Occipital lobe (tissue), 1 donor: ENCODE measurements at regions not wholly inside any gene's neighbourhood (a gene's known extent, or its start where the extent isn't known, plus 50 kb on each side); places are given as distances from the start of the nearest gene placed in this dataset.

ENCODE experiments used
- DNase-seq: peaks from one replicate; lab custom pipeline; 2025; lab: John Stamatoyannopoulos, UW

DNA sequence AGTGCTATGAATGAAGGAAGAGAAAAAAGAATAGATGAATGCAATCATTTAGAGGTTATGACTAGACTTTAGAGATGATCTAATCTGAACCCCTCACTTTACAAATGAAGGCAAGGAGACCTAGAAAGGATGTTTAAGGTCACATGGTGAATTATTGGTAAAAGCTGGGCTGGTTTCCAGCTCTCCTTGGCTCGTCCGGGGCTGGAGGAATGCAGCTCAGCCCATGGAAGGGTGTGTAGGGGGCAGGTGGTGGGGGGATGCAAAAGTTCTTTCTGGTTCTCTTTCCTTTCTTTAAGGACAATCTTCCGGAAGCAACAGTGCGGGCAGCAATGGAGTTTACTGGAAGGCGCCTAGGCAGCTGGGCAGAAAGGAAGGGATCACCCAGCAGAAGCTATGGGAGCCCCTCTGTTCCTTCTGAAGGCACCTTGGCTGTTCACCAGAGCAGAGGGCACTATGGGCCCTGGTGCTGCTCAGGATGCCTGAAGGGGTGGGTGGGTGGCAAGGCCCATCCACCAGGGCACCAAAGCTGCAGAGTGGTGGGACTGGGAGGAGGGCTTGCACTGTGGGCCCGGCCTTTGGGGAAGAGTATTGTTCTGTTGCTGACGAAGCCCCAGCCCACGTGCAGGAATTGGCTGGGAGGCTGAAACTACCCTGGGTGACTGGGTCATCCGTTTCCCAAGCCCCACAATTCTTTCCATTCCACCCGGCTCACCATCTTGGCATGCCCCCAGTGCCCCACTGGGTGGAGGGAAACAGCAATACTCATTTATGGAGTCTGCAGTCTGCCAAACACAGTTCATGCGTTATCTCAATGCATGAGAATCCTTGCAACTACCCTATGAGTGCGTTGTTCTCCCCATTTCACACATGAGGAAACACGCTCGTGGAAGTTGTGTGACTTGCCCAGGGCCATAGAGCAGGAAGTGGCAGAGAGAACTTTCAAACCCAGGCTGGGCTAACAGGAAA, 78.2 kb downstream of the IRF2BPL start:
- no peak for DNase-seq

DNA sequence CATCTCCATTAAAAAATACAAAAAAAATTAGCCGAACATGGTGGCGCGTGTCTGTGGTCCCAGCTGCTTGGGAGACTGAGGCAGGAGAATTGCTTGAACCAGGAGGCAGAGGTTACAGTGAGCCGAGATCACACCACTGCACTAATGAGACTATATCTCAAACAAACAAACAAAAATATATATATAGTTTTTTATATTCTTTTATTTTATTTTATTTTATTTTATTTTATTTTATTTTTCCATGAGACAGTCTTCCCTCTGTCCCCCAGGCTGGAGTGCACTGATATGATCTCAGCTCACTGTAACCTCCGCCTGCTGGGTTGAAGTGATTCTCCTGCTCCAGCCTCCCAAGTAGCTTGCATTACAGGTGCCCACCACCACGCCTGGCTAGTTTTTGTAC, 79.5 kb downstream of the IRF2BPL start:
- no peak for DNase-seq

DNA sequence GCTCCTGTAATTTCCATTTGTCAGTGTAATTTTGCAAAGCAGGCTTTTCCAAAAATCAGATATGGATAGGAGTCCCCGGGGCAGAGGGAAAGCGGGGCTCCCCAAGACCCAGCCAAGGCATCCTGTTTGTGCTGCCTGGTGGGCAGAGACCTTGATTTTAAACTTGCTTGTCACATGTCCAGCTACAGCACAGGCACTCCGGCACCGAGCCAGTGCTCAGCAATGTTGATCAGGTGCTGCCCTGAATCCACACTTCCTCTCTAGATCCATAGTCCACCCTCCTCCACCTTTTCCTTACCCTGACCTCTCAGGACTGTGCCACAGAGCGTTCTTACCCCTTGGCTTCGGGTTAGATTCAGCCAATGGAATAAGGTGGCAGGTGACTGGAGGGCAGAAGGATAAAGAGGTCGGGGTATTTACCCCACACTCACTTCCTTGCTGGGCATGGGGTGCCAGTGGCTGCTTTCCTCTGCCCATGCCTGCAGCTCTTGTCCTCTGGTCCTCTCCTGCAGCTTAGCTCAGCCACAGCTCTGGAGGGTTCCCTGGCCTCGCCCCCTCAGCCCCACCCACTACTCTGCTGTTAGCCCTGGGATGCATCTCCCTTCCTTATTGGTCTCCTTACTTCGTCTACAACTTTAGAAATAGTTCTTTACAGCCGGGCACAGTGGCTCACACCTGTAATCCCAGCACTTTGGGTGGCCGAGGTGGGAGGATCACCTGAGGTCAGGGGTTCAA, 80.1 kb downstream of the IRF2BPL start:
- no peak for DNase-seq

DNA sequence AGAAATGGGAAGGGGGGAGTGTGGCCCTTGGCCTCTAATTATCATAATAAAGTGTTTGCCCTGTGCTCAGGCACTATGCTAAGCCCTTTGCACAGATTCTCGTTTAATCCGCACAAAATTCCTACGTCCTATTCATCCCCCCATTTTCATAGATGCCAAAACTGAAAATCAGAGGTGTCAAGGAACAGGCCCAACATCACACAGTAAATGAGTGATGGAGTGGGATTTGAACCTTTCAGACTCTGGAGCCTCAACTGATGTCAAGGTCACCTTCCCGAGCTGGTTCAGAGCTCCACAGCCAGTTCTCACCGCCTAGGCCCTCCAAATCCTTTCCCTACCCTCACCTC, 80.7 kb downstream of the IRF2BPL start:
- no peak for DNase-seq

DNA sequence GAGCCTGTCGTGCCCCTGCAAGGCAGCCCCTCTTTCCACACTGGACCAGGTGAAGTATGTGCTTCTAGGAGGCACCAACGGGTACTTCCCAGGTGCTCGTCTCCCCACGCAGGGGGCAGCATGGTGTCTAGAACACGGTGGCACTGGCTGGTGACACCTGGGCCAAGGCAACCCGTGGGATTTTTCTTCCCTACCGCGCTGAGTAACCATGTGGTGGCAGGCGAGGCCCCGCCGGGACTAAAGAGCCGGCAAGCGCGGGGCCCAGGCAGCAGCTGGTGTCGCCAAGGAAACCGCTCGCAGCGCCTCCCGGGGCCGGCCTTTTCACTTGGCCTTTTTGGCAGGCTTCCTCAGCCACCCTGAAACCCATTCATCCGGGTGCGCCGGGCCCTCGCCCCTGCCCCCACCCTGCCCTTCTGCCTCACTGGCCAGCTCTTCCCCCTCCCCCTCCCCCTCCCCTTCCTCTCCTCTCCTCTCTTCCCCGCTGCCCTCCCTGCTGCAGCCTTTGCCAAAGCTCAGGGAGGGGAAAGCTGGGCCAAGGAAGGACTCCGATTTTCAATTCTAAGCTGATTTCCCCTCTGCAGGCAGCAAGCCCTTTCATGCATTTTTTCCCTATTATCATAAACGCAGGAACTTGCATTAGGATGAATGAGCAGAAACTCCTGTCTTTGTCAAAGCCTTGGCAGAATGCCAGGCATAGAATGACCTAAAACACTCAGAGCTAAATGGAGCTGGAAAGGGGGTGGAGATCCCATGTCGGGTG, 81.2 kb downstream of the IRF2BPL start:
- peak; percentile 88 for DNase-seq

DNA sequence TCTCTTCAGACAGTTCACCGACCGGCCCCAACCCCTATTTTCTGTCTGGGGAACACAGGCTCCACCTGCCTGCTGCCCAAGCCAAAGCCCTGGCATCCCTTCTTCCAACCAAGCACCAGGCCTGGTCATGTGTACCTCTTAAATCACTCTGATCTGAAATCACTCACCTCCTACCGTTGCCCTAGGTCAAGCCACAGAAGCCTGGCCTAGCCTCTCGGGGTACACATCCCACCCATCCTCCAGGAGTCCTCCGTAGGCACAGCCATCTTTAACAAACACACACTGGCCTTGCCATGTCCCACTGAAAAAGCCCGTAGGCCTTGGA, 81.8 kb downstream of the IRF2BPL start:
- DNase-seq, result no peak

DNA sequence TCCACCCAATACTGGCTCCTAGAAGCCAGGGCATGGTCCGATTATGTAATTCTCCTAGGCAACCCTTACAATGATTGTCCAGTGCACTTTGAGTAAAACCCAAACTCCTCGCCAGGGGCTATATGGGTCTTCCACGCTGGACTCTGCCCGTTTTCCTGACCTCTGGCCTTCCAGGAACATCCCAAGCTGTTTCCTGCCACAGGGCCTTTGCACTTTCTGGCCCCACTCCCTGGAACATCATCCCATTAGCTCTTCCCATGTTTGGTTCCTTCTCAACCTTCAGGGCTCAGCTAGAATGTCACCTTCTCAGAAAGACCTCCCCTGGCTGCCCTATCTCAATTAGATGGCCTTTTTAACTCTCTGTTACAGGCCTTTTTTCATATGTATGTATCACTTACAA, 85.4 kb downstream of the IRF2BPL start:
- DNase-seq, result no peak

DNA sequence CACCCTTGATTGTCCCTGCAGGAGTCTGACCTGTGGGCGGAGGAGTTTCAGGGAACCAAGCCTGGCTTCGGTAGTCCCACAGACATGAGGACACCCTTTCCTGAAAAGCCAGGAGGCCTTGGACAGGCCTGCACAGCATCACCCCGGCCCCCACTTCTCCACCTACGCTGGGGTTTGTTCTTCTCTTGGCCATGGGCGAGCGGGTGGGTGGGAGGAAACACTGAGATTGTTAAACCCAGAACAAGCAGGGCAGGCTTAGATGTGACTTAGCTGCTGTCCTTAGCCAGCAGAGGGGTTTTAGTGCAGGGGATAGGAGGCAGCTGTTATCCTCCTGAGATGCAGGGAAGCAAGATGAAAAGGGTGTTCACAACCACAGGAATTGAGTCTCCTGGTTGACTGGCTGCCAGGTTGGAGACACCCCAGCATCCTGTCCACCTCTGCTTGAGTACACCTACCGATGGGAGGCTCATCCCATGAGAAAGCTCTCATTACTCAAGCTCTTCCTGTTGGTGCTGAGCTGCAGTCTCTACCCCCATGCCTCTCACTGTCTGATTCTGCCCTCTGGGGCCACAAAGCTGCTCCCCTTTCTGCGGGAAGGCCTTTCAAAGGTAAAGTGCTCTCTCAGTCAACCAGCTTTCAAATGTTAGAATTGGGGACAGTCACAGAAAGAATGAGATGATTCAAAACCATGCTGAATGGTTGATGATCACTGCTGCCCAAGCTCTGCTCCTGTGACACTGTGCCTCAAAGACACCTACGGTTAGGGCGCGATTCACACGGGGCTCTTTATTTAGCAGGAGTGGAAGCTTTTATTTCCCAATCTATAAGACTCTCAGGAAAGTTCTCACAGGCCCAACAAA, 86.3 kb downstream of the IRF2BPL start:
- DNase-seq, result no peak

DNA sequence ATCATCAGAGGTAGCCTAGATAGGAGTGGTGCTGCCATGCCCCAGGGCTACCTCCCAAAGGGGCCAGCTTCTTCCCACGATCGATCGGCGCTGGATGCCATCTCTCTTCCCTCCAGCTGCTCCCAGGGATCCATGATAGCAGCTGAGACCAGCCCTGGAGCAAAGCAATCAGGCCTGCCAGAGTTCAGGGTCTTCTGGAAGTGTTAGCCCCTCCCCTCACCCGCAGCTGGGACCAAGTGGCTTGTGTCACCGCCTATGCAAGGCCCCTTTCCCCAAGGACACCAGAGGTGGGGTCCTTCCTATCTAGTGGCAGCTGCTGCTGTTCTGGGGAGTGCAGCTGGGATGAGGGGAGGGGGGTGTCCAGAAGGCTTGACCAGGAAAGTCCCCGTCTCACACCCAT, 87.0 kb downstream of the IRF2BPL start:
- no peak for DNase-seq

DNA sequence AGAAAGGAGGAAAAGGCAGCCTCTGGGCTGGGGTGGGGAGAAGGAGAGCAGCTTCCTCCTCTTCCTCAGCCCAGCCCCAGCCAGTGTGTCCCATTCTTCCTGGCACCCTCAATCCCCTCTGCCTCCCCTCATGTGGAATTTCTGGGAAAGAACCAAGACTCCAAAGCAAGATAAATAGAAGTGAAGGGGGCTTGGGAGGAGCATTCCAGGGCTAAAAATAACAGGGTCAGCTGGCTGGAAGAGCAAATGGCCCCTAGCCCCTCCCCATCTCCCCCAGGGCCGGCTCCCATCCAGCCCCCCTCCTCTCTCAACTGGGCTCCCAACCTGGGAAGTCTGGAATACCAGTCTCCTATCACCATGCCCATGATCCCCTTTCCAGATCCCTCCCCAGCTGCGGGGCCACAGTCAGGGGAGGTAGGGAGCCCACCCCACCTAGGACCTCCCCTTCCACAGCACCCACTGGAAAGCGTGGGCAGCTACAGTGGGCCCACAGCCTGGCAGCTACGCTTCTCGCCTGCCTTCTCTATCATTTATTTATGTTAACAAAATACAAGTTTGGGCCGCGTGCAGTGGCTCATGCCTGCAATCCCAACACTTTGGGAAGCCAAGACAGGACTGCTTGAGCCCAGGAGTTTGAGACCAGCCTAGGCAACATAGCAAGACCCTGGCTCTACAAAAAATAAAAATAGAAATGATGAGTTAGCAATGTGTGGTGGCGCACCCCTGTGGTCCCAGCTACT, 88.3 kb downstream of the IRF2BPL start:
- DNase-seq, result no peak

DNA sequence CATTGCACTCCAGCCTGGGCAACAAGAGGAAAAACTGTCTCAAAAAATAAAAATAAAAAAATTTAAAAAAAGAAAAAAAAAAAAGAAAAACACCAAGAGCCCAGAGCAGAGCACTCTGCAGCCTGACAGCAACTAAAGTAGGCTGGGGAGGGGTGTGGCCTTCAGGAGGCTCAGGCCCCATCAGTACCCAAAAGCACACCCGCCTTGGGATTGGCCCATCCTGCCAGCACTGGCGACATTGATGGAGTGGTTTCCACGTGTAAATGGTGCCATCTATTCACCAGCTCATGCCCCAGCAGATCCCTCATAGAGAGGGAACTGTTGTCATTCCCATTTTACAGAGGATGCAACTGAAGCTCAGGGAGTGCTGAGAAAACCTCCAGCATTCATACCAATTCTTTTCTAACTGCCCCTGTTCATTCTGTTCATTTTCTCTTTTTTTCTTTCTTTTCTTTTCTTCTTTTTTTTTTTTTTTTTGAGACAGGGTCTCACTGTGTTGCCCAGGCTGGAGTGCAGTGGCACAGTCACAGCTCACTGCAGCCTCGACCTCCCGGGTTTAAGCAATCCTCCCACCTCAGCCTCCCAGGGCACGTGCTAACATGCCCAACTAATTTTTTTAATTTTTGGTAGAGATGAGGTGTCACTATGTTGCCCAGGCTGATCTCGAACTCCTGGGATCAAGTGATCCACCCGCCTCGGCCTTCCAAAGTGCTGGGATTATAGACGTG, 89.3 kb downstream of the IRF2BPL start:
- DNase-seq, result no peak

DNA sequence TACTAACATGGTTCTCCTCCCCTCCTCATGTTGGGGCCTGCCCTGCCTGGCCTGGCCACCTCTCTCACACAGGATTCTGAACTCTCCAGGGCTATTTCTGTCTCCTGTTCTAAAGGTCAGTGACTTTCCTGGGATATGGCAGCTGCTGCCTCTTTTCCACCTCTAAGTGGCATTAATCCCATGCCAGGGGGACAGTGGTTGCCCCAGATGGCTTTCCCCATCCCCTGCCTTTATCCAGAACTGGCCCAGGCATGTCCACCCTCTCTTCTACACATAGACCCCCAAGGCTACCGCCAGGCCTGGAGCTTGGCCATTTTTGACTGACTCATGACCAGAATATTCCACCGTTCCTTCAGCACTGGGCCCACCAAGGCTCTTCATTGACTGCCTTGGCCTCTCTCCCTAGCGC, 90.4 kb downstream of the IRF2BPL start:
- DNase-seq, result no peak

DNA sequence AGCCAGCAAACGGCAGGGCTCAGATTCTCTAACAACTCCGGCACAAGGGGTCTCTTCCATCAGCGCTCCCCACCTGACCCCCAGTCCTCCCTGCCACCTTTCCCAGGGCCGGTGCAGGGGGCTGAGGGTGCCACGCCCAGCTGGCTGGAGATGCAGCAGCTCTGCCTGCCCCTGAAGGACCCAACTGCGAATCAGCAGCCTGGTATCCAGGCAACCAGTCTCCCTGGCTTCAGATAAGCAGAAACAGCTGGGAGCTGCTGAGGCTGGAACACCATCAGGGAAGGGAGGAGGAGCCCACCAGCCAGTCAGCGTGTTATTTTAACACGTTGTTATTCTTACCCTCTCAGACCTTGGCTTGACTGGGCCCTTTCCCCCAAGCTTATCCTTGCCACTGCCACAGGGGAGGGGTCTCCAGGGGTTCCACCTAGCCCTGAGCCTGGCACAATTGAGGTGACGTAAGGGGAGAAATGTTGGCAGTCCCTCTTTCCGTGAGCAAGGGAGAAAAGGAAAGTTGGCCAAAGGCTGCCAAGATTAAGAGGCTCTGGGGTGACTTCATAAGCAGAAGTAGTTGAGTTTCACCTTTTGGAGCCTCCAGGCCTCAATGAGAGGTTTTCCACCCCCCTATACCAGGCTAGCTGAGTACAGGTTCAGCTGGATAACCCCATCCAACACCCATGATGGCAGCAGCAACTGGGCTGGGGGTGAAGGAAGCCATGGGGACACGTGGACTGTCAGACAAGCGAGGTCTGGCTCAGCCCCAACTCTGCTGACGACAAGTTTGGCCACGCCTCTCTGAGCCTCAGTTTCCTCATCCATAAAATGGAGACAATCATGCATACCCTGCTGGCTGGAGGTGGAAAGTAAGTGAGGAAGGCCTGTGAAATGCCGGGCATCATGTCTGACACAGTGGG, 91.1 kb downstream of the IRF2BPL start:
- DNase-seq, result peak; percentile 50

DNA sequence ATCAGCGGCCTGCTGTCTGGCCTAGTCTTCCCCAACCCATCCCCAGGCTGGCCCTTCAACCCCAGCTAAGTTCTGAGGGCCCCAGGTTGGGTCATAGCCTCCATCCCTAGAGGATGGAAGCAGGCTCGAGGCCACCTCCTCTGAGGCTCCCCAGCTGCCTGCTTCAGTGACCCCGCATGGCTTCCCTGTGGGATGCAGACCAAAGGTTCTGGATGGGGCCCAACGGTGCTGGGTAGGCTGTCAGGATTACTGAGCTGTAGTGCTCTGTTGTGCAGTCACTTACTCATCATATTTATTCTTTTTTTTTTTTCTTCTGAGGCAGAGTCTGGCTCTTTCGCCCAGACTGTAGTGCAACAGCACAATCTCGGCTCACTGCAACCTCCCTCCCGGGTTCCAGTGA, 92.0 kb downstream of the IRF2BPL start:
- no peak for DNase-seq

DNA sequence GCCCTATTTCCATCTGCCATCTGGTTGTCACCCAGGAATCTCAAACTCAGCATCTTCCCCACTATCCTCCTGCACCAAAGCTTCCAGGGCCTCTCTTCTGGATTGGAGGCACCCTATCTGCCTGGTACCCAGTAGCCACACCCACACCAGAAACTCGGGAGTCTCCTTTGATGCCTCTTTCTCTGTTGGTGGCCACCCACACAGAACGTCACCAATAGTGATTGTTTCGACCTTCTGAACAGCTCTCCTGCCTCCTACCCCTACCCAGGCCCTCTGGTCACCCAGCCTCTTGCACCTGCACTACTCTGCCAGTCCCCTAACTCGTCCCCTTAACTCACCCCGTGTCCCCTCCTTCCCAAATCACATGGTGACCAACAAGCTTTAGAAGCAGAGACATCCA, 95.0 kb downstream of the IRF2BPL start:
- no peak for DNase-seq

DNA sequence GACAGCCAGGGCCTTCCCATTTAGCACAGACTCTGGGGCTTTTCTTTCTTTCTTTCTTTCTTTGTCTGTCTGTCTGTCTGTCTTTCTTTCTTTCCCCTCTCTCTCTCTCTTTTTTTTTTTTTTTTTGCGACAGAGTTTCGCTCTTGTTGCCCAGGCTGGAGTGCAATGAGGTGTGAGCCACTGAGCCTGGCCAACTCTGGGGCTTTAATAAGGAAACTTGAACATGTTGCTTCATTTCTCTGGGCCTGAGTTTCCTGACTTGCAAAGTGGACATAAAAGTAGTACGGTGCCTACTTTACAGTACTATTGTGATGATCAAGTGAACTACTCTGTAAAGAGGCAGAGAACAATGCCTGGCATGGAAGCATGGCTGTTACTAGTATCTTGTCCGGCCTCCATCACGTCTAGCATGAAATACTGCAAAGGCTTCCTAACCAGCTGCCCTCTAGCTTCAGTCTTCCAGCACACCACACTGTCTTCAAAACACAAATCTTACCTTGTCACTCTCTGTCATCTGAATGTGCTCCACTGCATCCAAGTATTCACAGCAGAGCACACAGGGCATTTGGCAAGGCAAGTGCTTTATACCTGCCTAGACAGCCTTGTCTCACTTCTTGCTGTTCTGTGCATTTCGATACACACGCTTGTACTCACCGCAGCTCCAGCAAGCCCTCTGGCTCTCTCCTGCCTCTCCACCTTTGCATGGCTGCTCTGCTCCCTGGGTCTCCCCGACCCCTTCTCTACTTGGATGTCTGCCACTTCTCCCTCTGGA, 96.7 kb downstream of the IRF2BPL start:
- DNase-seq, result no peak

DNA sequence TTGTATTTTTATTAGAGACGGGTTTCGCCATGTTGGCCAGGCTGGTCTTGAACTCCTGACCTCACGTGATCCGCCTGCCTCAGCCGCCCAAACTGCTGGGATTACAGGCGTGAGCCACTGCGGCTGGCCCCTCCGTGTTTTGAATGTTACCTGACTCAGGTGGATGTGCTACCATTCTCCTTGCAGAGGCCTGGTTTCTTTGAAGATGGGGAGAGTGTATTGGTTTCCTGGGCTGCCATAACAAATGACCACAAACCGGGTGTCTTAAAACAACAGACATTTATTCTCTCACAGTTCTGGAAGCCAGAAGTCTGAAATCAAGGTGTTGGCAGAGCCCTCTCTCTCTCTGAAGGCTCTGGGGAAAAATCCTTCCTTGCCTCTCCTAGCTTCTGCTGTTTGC, 98.0 kb downstream of the IRF2BPL start:
- no peak for DNase-seq

DNA sequence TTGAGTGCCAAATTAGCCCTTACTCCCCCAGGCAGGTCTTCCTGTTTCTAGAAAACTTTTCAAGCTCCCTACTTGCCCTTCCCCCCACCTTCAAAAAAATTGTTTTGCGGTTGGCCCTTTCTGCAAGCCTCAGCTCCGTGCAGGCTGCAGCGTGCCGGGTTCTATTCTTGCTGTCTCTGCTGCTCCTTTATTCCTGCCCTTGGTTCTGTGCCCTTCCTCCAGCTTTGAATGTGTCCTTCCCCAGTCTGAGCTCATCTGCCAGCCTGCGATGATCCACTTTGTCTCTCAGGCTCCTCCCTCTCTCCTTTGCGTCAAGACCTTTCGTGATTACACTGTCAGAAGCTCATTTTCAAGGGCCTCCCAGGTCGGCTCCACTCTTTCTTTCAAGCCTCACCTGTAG, 98.6 kb downstream of the IRF2BPL start:
- DNase-seq, result no peak
